ELR (cell line): ENCODE measurements at regions not wholly inside any gene's neighbourhood (a gene's known extent, or its start where the extent isn't known, plus 50 kb on each side); places are given as distances from the start of the nearest gene placed in this dataset.

Experiments used
- DNase-seq: peaks from one replicate; pipeline ENCODE4 v3.0.0-alpha.2; 2015; ENCODE audit warnings: low read depth

DNA sequence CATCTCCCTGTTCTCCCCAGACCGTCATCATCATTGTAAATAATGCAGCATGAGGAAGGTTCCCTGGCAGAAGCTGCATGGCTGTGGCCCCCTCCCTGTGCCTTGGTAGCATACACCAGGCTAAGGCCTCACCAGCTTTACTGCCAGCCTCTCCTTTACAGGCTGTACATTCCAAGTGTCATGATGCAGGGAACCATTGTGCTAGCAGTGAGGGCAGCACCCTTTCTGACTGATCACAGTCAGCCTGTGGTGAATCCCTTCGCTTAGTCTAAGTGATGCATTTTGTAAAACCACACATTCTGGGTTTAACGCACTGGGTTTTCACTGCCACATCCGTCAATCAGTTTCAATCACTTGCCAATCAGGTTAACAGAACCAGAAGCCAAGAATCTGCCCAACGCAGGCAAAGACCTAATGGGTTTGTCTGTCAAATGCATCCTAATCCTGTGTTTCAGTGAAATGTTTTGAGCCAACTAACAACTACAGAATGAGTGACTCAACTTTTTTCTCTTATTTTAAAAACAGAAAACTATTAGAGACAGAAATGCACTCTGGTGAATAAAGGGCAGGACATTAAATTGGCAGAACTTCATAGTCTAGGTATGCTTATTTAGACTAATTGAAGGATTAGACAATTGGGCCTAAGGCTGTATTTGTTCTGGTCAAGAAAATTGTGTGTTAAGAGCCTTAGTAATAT is 225.9 kb upstream of the DPH6 start:
- no peak for DNase-seq

DNA sequence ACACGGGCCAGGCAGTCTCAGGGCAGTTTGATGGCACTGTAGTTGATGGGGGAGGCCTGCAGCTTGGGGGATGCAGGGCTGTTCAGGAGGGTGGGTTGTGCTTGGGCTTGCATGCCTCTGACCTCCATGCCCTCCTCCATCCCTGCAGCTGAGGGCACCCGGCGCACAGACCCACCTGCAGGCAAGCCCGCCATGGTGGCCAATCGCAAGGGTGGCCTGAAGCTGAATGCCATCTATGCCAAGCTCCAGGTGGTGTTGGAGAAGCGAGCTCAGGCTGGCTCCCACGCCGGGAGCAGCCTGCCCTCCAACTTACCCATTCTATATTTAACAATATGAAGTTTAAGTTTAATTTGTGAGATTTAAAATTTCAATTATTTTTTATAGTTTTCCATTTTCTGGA is 228.7 kb upstream of the DPH6 start:
- no peak for DNase-seq

DNA sequence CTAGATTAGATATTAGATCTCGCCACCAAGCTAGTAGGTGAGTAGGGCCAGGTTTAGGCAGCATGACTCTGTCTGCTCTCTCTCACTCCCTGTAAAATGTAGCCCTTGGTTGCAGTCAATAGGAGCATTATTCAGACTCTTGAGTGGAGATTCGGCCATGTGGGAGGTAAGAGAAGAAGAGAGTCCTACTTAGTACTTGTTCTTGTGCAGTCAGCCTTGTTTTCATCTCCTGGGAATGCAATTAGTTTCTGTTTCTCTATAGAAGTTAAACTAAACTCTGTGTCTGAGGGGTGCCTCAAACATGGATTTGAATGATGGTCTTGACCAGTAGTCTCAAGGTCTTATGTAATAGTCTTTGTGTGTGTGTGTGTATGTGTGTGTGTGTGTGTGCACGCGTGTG is 229.5 kb upstream of the DPH6 start:
- DNase-seq, result no peak

DNA sequence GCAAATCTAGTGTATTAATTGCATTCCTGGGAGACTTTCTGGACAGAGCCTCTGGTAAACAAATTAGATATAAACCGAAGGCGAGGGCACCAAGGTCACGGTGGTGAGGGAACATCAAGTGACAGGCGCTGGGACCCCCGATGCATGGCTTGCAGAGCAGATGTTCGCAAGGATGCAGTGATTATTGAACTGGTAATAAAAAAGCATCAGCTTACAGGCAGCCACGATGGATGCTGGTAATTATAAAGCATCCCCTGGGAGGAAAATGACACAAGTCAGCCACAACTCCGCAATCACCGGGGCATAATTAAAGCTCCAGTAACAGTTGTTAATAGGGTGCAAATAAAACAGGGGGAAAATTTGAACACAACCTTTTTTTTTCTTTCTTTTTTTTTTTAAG is 231.1 kb upstream of the DPH6 start:
- DNase-seq, result no peak

DNA sequence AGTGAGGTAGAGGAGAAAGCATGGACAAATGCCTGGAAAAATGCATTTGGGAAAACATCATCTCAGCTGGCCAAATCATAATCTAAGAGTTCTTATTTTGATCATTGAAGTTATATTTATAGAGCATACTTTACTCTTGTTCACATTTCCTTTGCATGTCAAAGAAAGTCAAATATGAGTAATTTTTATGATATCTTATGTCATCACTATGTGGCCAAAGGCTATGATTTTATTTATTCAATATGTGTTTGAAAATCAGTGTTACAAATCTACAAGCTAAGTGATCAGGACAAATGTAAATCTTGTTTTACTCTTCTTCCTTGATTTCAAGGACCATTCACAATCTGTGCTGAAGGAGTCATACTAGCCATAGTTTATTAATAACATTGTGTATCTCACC is 237.2 kb upstream of the DPH6 start:
- DNase-seq, result no peak

DNA sequence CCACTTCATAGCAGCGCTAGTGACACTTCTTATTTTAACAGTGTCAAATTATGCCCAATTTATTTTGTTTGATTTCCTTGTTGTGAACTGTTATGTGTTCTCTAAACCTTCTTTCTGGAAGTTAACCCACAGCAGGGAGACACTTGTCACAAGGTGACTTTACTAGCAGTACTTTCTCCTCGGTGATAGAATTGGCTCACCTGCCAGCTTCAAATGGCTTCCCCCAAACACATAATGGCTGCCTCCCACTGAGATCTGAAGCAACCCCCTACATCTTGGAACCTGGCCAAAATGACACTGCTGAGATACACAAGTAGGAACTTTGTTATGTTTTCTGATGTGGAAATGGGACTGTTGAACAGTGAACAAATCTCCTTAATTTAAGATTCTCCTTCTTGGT is 238.8 kb upstream of the DPH6 start:
- DNase-seq, result no peak

DNA sequence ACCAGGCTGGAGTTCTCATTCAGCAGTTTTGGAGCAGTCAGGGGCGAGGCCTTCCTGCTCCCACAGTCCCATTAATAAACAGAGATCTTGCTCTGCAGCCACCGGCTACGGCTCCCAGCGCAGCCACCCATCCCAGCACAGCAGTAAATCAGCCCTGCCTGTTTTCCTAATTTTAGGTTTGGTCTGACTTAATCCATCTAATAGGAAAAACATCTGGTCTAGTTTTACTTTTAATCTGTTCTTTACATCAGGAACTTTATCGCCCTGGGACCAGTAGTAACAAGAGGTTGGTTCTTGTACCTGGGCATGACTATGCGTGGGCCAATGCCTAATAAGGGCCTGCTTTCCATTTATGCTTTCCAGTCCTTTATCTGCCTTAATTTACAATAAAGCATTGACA is 264.0 kb upstream of the DPH6 start:
- no peak for DNase-seq

DNA sequence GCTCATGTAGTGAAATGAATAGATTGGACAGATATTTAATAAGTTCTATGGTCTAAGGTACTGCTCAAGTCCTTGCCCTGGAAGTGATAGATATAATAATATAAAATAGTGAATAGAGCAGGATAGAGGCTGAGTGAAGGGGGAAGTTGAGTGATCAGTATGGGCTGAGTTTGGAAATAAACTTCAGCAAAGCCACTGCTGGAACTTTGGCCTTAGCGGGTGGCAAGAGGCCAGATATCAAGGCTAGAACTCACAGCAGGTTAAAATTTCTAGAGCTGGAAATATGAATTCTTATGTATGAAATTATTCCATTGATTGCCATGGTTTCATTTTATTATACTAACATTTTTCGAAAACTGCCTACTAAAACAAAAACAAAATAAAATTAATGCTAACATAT is 267.6 kb upstream of the DPH6 start:
- DNase-seq, result no peak

DNA sequence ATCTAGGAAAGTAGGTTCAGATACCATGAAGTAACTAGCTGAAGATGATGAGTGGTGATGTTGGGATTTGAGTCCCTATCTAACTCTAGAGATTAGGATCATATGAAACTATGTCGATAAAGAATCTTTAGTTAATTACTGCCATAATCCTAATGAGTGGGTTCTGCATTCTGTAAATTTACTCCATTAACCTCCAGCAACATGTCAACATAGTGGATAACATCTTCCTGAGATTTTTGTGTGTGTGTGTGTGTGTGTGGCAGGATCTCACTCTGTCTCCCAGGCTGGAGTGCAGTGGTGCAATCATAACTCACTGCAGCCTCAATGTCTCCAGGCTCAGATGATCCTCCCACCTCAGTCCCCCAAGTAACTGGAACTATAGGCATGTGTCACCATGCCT is 272.9 kb upstream of the DPH6 start:
- no peak for DNase-seq

DNA sequence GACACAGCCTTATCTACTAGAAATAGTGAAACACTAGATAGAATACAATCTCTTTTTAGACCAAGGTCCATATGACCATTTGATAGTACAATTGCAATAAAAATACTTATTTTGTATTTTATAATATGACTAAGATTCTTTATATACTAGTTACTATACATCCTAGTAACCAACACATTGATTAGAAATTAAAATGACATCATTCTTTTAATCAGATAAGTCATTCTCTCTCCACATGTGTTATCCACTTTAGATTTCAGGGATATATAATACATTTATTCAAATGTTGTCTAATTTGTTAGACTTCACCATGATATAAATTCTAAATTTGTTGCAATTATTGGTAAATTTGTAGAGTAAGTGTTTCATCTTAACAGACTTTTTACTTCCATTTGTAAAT is 276.2 kb upstream of the DPH6 start:
- no peak for DNase-seq

DNA sequence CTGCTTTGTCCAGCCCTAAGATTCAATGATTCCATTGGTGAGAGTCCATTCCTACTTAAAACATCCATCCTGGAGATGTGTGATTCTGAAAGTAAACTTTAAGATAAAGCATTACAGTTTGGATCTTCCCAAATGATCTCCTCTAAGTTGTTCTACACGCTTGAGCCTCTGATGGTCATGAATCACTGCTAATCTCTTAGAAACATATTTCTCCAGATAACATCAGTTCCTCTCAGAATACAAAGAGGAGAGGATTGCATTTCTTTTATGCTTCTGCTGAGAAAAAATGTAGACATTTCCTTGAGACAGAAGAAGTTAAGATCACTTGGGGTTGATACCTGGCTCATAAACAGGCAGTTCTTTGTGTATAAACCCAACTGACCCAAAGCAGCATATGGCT is 281.2 kb upstream of the DPH6 start:
- DNase-seq, result no peak

DNA sequence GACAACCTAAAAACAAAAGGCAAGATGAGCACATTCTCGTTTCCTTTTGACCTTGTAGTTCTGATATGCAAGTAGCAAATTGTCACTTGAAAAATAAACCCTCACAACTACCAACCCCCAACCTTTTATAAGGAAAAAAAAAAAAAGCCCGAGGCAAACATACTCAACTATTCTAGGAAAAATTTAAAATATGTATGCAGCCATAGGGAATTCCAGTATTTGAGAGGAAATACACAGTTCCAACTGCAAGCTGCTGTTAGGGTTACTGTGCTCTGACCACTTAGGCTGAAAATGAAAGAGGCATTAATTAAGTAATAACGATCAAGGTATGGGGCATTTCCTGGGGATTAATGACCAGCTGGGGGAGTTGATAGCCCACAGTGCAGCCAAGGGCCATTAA is 281.9 kb upstream of the DPH6 start:
- no peak for DNase-seq

DNA sequence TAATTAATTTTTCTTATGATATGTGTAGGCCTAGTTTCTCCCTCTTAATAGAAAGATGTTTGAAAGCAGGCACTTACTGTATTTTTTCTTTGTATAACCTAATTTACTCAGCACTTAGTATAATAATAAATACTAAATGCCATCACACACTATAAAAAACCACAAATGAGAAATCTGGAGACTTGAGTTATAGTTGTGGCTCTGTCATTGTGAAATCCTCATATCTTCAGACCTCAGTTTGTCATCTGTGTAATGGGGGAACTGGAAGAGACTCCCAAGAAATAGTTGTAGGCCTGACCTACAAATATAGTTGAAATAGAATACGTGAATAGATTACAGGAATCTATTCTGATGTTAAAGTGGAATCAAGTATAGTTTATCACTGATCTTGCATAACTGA is 287.6 kb upstream of the DPH6 start:
- DNase-seq, result no peak

DNA sequence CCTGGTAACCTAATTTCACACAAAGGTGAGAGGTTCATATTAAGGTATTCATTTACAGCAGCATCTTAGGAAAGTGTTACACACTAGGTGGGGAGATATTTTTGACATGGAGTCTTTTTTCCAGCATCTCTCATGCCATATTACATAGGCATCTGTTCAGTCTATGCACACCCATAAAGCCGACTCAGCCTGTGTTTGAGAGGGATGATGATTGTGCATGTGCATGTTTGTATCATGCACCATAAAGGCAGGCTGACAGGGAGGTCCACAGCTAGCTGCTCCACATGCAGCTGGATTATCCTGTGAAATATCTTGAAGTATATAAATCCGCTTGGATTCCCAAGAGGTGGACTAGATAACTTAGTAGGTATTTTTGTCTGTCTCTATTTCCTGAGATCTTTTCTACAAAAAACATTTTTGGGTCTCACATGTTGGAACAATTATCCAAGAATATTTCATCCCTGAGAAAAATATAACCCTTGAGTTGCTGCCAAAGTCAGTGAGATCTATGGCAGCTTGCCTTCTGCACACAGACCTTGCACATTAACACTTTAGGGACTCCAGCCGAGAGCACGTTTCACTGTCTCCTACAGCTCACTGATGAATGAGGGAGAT is 288.4 kb upstream of the DPH6 start:
- DNase-seq, result no peak

DNA sequence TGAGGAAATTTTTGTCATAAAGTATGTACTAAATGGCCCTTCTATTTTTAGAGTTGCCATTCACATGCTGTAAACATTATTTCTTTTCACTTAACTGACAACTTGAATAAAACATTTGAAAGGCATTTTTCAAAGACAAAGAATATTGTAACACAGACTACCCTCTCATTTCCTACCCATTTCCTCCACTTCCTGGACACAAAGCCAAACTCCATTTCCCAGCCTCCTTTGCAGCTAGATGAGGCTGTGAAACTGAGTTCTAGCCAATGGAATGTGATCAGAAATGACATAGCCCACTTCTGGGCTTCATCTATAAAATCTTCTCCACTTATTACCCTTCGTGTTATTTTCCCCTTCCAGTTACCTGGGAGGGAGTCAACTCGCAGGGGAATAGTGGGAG is 288.9 kb upstream of the DPH6 start:
- no peak for DNase-seq

DNA sequence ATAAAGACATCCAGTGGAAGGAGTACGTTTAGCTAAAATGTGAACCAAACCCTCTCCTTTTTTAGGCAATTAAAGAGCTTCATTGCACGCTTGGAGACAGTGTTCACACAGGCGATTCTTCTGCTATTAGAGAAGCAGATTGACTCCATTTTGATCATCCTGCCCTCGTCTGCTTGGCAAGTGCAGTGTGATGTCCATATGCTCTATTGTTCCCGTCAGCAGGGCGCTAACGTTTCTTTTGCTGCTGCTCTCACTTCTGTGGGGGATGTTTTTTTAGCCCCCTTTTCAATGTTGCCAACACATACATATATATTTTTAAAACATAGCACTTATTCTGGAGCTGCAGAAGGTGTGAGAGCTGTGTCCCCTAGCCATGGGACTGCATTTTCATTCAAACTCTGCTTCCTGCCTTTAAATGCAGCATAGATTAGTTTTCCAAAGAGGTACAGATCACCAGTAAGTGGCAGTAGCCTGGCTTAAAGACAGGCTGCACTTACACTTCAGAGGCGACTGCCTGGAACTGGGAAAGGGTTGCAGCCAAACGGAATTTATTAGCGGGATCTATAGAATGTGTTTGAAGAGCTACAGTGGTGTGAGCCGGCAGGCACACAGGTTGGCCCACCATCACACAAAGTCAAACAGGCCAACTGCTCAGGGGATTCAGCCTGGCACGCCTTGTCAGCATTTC is 292.6 kb upstream of the DPH6 start:
- DNase-seq, result no peak

DNA sequence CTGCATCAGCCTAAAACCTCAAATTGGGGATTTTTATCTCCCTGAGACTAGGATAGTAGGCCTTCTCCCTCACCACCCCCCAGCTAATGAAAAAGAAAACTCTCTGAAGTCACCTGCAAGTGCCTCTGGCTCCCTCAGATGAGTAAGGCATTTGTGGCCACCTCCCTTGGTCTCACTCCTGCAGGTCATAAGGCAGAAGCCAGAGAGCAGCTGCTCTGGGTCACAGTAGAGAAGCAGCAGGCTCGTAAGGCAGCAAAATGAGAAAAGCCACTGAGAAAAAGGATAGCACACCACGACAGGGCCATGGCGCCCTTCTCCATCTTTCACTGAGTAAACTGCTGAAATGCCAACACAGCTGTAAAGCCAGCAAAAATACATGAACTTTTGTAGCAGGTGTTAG is 296.7 kb upstream of the DPH6 start:
- DNase-seq, result no peak

DNA sequence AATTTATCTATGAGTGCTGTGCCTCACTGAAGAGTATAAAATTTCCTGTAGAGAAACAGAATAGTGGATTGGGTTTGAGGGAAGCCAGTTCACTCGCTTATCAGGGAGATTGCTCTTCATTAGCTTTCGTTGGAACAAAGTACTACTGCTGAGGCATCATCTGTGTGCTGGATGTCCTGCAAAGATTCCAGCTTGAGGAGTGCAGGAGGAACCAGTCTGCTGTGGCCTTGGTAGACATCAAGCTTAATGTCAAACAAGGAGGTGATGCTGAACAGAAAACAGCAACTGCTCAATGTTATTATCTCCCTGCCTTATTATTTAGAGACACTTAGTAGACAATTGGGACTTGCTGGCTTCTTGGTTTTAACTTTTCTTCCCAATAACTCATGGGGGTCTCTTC is 297.5 kb upstream of the DPH6 start:
- DNase-seq, result no peak

DNA sequence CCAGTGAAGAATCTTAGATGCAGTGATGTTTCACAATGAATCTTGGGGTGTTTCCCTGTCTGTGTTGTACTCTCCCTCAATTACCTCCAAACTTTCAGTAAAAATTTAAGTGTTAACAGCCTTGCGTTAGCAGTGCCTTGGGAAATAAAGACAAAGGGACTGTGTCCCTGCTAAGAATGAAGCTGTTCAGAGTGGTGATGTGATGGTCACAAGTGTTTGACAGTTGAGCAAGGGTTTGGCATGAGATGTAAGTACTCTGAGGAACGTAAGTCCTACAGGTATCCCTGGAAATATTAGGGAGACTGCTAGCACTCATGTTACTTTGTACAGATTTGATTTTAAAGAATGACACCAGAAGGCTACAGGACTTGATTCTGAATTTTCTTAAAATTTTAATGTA is 304.3 kb upstream of the DPH6 start:
- no peak for DNase-seq

DNA sequence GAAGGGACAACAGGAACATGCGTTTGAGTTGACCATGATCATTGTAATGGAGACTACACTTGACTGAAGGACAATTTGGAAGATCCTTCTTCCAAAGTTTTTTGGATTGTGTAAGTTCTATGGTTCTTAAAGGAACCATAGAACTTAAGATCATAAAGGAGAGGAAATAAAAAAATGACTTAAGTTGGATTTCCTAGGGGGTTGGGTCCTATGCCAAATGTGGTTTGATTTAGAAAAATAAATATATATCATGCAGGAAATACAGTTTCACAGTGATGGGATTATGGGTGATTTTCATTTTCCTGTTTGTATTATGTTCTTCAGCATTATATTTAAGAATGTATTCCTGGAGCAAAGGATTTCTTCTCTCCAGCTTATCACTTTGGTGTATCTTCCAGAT is 305.5 kb upstream of the DPH6 start:
- no peak for DNase-seq

DNA sequence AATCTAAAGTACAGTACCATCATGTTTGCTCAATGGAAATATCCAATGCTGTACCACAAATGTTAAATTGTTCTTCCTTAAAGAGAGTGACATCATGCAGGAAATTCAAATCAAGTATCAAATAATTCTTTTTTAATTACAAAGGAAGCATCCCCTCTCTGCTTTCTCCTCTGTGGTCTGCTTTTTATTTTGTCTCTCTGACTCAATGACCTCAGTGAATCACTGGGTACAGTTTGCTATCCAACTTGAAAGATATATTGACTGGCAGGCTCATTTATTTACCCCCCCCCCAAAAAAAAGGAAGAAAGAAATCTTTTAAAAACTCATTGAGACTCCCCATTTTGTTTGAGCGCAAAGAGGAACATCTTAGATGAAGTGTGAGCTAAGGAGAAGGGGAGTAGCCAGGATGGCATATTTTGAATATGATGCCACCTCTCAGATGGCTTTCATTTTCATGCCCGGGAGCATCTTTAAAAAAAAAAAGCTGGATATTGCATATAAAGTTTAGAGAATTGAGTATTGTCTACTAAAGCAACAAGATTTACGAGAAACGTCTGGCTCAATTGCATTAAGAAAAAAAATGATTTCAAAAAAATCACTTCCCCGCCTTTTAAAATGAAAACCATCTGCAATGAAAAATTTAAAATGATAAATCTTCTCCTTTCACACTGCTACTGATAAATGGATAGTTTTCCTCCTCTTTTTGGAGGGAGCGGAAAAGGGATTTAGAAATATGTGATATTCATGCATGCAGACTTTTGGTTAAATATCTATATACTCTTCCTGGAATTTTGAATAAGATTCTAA is 307.1 kb upstream of the DPH6 start:
- DNase-seq, result no peak

DNA sequence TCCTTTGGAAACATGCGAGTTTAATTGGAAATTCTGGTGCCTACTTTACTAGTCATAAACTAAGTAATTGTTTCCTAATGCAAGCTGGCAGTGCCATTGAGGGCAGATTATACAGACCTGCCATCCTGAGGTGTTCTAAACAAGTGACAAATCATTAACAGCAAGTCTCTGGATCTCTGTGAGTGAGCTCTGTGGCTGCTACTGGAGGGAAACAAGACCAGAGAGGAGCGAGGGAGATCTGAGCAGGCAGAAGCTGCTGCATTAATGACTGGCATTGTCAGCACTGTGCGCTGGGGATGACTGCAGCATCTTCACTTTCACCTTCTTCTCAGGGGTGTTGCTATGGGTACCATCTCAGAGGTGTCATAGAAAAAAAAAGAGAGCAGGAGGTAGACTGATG is 308.4 kb upstream of the DPH6 start:
- no peak for DNase-seq
